Right cardiac atrium (tissue), 5 donors: ENCODE measurements at regions not wholly inside any gene's neighbourhood (a gene's known extent, or its start where the extent isn't known, plus 50 kb on each side); places are given as distances from the start of the nearest gene placed in this dataset.

ENCODE experiments used
- ATAC-seq, 2 donors: fragments of 200-7000 bp; cut with Tn5 transposase; one replicate each; pipeline versions ENCODE4 v1.8.0 to v1.9.1; 2020; ENCODE audit warnings: moderate library complexity in 2 of 2, mild to moderate bottlenecking in 1 of 2
- DNase-seq, 3 donors: peaks; one replicate each; pipeline ENCODE4 v3.0.0-alpha.2; 2020
- H3K27ac ChIP-seq: one replicate; pipeline ENCODE4 v1.5.1; 2013; ENCODE audit warnings: mild to moderate bottlenecking, low read length, control low read depth, moderate library complexity
- H3K27me3 ChIP-seq: one replicate; pipeline ENCODE4 v1.6.1; 2013; ENCODE audit not compliant: control insufficient read depth, insufficient read depth
- H3K4me1 ChIP-seq: one replicate; pipeline ENCODE4 v1.6.1; 2013; ENCODE audit warnings: low read length; ENCODE audit not compliant: control insufficient read depth, insufficient read depth
- H3K4me3 ChIP-seq: one replicate; pipeline ENCODE4 v1.5.1; 2013; ENCODE audit warnings: low read length, control low read depth
- H3K9me3 ChIP-seq: one replicate; pipeline ENCODE4 v1.6.1; 2013; ENCODE audit warnings: low read length; ENCODE audit not compliant: control insufficient read depth
- WGBS: extraction: QIAGEN DNeasy Blood & Tissue Kit; methylation state at CpG from one replicate; pipeline ENCODE4 v1.1.7; 2013; 5-methylcytosine and 5-hydroxymethylcytosine counted together
- intact Hi-C, 4 donors: fragments of 100-400 bp; cut with DNase I; formaldehyde crosslinking; loops; one replicate each; pipeline versions ENCODE4 v1.11.0 to v1.14.0; 2022 to 2023
- donor health status: healthy with polysubstance abuse.
- donor health status: DM: no; HTN: yes; CAD: no.
- donor health status: DM: no; HTN: no; CAD: no.
- donor health status: DM: no; HTN: yes; CAD: no; lungs with severe emphysema.
- donor health status: DM: yes; HTN: yes; CAD: no.

DNA sequence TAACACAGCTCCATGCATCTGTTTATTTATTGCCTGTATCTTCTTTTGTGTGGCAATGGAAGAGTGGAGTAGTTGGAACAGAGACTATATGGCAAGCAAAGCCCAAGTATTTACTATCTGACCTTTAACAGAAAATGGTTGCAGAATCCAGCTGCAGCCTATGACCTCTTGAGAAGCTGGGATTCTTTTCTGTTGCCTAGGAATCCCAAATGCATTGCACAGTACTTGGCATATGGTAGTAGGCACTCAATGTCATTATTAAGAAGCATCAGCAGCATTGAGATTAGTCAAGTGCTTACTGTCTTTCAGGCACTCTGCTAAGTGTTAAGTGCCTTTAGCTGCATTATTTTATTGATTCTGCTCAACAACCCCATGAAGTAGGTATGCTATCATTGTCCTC, 331.6 kb downstream of the CCDC85A start:
- no peak for ATAC-seq

DNA sequence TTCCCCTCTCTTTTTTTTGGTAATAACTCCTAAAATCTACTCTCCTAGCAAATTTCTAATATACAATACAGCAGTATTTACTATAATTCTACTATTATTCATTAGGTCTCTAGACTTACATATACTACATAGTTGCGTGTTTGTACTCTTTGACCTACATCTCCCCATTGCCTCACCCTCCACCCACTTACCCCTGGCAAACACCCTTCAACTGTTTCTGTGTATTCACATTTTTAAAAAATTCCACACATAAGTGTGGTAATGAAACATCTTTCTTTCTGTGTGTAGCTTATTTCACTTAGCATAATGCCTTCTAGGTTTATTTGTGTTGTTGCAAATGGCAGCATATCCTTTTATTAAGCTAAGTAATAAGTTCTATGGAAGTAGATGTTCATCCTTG, 336.0 kb downstream of the CCDC85A start:
- no peak overlapping the region for H3K4me3 ChIP-seq
- no peak for ATAC-seq
- no peaks in the 10 kb centered on the region for H3K4me1 ChIP-seq
- intact Hi-C loops: no loop called here
- H3K27ac ChIP-seq: no peak overlapping the region
- 89% methylated on average over 1 of the region's 1 CpG for WGBS
- DNase-seq: no peak
- no peaks in the 10 kb centered on the region for H3K9me3 ChIP-seq
- H3K27me3 ChIP-seq: no peaks in the 10 kb centered on the region

More for the DNA sequence above, 331.6 kb downstream of the CCDC85A start:
- Histone ChIP-seq H3K27me3 (no peaks in the 10 kb centered on the region), H3K4me3 (no peak overlapping the region), H3K9me3 (no peaks in the 10 kb centered on the region), H3K27ac (no peak overlapping the region), H3K4me1 (no peaks in the 10 kb centered on the region)
- no peak for DNase-seq
- intact Hi-C loops: no loop called here

DNA sequence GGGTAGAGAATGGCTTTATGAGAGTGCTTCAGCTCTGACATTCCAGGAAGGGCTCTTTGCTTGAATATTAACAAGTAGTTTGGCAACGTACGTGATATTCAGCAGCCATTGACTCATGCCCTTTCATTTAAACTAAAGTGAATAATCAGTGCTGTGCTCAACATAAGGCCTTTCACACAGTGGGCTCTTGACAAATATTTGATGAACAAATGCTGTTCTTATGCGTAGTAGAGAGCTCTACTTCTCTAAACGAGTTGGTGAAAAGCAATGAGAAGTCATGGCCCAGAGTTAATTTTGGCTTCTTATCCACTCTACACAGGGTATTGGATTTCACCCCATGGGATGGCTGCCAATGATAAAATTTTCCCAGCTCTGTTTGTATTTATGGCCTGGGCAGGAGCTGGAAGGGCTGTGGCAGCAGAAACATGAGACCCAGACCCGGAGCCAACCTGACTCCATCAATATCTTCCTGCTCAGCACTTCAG, 338.9 kb downstream of the CCDC85A start:
- no peak overlapping the region for H3K4me3 ChIP-seq
- 19% methylated on average over 5 of the region's 5 CpGs for WGBS
- DNase-seq (peak in 2 of 3 donors; percentile 15 to 30), ATAC-seq (peak; percentile 77 to 95)
- no peaks in the 10 kb centered on the region for H3K27me3 ChIP-seq
- no peaks in the 10 kb centered on the region for H3K4me1 ChIP-seq
- no peaks in the 10 kb centered on the region for H3K9me3 ChIP-seq
- intact Hi-C loops: no loop called here
- H3K27ac ChIP-seq: no peak overlapping the region

DNA sequence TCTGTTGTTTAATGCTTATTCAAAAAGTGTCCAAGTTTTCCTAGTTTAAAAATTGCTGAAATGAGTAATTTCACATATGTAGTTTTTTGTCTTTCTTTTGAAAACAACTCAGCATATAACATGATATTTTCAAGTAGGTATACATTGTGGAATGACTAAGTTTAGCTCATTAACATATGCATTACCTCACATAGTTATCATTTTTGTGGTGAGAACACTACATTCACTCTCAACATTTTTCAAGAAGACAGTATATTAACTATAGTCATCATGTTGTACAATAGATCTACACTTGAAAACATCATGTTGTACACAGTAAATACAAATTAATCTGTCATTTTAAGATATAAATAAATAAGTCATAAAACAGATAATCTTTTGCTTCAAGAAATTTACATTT, 340.0 kb downstream of the CCDC85A start:
- no peaks in the 10 kb centered on the region for H3K4me1 ChIP-seq
- no peak overlapping the region for H3K27ac ChIP-seq
- intact Hi-C loops: no loop called here
- no peak overlapping the region for H3K4me3 ChIP-seq
- no peaks in the 10 kb centered on the region for H3K9me3 ChIP-seq
- no peaks in the 10 kb centered on the region for H3K27me3 ChIP-seq
- DNase-seq: no peak
- ATAC-seq: no peak

DNA sequence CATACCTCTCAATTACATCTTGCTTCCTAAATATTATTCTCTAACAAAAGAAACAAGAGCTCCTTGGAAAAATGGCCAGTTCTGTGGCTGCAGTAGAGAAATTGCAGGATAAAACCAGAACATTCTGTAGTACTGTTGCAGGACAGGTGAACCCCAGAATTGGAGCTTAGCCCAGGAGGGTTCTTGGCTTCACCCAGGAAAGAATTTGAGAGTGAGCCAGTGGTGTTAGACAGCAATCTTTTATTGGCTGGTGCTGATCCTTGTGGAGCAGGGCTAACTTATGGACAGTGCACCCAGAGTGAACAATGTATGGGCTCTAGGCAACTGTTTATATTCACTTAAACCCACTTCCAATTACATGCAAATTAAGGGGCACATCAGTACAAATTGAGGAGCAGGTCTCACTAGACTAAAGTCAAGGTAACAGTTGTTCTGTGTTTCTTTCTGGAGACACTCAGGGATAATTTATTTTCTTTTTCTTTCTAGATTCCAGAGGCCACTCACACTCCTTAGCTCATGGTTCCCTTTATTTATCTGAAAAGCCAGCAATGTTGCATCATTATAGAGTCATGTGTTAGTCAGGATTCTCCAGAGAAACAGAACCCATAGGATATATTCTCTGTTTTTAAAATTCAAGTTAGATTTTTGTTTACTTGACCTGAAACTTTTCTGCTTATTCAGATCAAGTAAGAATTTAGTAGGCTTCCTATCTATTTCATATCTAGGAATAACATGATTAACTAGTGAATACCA, 348.1 kb downstream of the CCDC85A start:
- ATAC-seq (no peak), DNase-seq (no peak)
- no peaks in the 10 kb centered on the region for H3K4me1 ChIP-seq
- intact Hi-C loops: no loop called here
- no peak overlapping the region for H3K27ac ChIP-seq
- H3K27me3 ChIP-seq: no peaks in the 10 kb centered on the region
- H3K9me3 ChIP-seq: no peaks in the 10 kb centered on the region
- H3K4me3 ChIP-seq: no peak overlapping the region

DNA sequence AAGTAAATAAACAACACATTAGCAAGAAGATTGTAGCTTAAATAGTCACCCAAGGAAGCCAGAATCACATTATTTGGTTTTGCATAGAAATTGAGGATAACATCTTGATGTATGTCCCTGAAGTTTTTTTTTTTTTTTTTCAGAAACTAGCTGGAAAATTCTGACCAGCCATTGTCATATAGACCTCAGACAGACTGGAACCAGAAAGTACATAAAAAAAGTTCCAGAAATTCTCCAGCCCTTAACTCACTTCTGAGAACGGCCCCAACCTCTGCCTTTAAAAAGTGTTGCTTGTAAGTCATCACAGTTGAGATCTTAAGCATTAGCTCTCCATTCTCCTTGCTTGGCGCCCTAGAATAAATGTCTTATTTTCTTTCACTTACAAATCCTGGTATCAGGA, 350.5 kb downstream of the CCDC85A start:
- no peak for ATAC-seq
- no peaks in the 10 kb centered on the region for H3K9me3 ChIP-seq
- 81% methylated on average over 2 of the region's 2 CpGs for WGBS
- DNase-seq: no peak
- no peaks in the 10 kb centered on the region for H3K4me1 ChIP-seq
- intact Hi-C loops: no loop called here
- H3K4me3 ChIP-seq: no peak overlapping the region
- H3K27ac ChIP-seq: no peak overlapping the region
- no peaks in the 10 kb centered on the region for H3K27me3 ChIP-seq

DNA sequence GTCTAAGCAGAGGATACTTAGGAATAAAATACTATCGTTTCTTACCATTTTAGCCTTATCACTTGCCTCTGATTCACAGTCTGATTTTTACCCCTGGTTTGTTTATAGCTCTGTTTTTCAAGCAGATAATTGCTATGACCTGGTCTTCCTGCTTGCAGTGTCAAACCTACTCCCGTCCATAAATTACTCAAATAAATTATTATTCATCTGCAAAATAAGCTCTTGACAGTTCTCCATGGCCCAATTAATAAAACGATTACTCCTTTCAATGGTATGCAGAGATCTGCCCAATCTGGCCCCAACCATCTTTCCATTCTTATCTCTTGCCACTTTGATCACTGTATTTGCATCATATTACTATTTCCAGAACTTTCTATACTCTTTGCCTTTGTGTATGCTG, 354.0 kb downstream of the CCDC85A start:
- no peaks in the 10 kb centered on the region for H3K9me3 ChIP-seq
- 56% methylated on average over 3 of the region's 3 CpGs for WGBS
- intact Hi-C loops: no loop called here

DNA sequence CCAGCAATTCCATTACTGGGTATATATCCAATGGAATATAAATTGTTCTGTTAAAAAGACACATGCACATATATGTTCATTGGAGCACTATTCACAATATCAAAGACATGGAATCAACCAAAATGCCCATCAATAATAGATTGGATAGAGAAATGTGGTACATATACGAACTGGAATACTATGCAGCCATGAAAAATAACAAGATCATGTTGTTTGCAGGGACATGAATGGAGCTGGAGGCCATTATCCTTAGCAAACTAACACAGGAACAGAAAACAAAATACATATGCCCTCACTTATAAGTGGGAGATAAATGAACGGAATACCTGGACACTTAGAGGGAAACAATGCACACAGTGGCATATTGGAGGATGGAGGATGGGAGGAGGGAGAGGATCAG, 355.8 kb downstream of the CCDC85A start:
- intact Hi-C loops: no loop called here
- 90% methylated on average over 2 of the region's 2 CpGs for WGBS
- ATAC-seq (no peak), DNase-seq (no peak)
- Histone ChIP-seq H3K4me3 (no peak overlapping the region), H3K27me3 (no peaks in the 10 kb centered on the region), H3K9me3 (no peaks in the 10 kb centered on the region), H3K4me1 (no peaks in the 10 kb centered on the region), H3K27ac (no peak overlapping the region)

More for the DNA sequence above, 354.0 kb downstream of the CCDC85A start:
- Histone ChIP-seq H3K4me3 (no peak overlapping the region), H3K27me3 (no peaks in the 10 kb centered on the region), H3K4me1 (no peaks in the 10 kb centered on the region), H3K27ac (no peak overlapping the region)
- no peak for DNase-seq
- ATAC-seq: no peak

DNA sequence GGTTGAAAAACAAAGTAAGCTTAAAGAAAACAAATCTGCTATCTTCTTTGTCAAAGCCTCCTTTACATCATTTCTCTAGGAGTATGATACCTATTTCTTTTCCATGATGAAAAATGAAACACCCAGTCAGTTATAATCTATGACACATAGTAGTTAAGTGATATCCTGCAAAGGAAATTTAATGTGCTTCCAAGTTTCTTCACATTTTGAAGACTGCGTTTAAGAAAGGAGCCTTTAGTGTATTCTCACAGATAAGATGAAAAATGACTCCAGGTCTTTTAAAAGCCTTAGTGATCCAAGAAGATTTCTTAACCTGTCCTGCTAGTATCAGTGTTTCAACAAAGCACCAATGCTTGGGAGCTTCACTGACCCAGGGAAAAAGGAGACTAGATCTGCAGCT, 356.7 kb downstream of the CCDC85A start:
- 59% methylated on average over 1 of the region's 1 CpG for WGBS
- no peak overlapping the region for H3K27ac ChIP-seq
- DNase-seq (no peak), ATAC-seq (no peak)
- no peaks in the 10 kb centered on the region for H3K9me3 ChIP-seq
- H3K27me3 ChIP-seq: no peaks in the 10 kb centered on the region
- intact Hi-C loops: no loop called here
- no peaks in the 10 kb centered on the region for H3K4me1 ChIP-seq
- H3K4me3 ChIP-seq: no peak overlapping the region

DNA sequence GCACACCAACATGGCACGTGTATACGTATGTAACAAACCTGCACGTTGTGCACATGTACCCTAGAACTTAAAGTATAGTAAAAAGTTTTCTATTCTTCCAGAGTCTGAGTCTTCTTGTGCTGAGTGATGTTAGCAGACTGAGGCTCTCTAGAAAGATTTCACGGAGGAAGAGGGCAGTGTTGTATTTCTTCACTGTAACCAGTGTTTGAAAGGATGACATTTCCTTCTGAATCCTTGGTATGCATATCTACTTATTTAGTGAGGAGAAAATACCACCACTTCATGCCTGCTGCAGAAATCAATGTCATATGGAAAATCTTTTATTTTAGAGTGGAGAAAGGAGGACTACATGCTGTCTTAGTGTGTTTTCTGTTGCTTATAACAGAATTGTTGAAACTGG, 357.1 kb downstream of the CCDC85A start:
- ATAC-seq (no peak), DNase-seq (no peak)
- H3K4me3 ChIP-seq: no peak overlapping the region
- H3K9me3 ChIP-seq: no peaks in the 10 kb centered on the region
- no peak overlapping the region for H3K27ac ChIP-seq
- no peaks in the 10 kb centered on the region for H3K4me1 ChIP-seq
- intact Hi-C loops: no loop called here
- no peaks in the 10 kb centered on the region for H3K27me3 ChIP-seq
- 69% methylated on average over 4 of the region's 4 CpGs for WGBS

DNA sequence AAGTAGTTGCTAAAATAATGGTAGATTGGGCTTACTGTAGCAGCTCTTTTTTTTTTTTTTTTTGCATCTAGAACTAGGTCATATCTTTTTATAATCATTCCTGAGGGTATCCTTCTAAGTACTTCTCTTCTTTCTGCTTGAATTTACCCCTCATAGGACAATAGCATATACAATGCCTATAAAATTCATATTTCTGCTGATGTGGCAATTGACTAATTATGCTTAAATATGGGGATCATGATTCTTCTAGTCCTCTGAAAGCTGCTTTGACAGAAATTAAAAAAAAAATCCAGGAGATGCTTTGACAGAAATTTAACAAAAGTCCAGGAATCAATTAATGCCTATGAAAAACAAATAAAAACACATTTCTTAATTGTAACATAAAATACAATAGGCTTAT, 358.4 kb downstream of the CCDC85A start:
- no peak overlapping the region for H3K4me3 ChIP-seq
- intact Hi-C loops: no loop called here
- no peaks in the 10 kb centered on the region for H3K27me3 ChIP-seq
- no peaks in the 10 kb centered on the region for H3K4me1 ChIP-seq
- no peaks in the 10 kb centered on the region for H3K9me3 ChIP-seq
- no peak for ATAC-seq
- no peak for DNase-seq
- H3K27ac ChIP-seq: no peak overlapping the region

DNA sequence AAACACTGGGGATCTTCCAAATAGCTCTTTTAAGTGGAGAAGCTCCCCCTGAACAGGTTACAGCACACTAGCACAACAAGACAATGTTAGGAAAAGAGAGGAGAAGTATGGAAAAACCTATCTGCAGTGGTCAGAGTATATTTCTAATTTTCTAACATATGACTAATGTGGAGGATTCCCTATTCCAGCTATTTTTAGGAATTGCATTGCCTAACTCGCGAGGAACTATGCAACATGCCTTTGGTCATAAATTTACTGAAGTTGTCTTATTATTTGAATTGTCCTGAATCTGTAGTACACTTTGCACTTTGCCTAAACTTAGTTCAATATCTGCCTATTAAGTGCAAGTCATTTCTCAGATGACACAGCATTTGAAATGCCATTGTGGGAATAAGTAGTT, 381.4 kb downstream of the CCDC85A start:
- intact Hi-C loops: no loop called here

More for the DNA sequence above, 381.4 kb downstream of the CCDC85A start:
- H3K4me3 ChIP-seq: no peak overlapping the region
- DNase-seq (no peak), ATAC-seq (no peak)
- H3K4me1 ChIP-seq: no peaks in the 10 kb centered on the region
- 55% methylated on average over 2 of the region's 2 CpGs for WGBS
- no peak overlapping the region for H3K27ac ChIP-seq
- no peaks in the 10 kb centered on the region for H3K9me3 ChIP-seq
- no peaks in the 10 kb centered on the region for H3K27me3 ChIP-seq
